Karpas-422 (cell line): ENCODE measurements at regions not wholly inside any gene's neighbourhood (a gene's known extent, or its start where the extent isn't known, plus 50 kb on each side); places are given as distances from the start of the nearest gene placed in this dataset.
"Not testable (repeated sequence)": the region's sequence is repeated elsewhere in the genome, so short reads cannot be mapped to it uniquely, and the experiment has no call there.

Experiments
- DNase-seq: peaks from one replicate; pipeline ENCODE4 v3.0.0-alpha.2; 2015
- H2AFZ ChIP-seq: fragments of 200-600 bp; sonication (generic); 2 replicates; pipeline ENCODE4 v1.6.1; 2014; ENCODE audit warnings: antibody characterized with exemption, low read length, mixed read lengths
- H3K27ac ChIP-seq: fragments of 200-600 bp; sonication (generic); 2 replicates; pipeline ENCODE4 v1.5.1; 2014; ENCODE audit warnings: mild to moderate bottlenecking, low read length, moderate library complexity
- H3K27me3 ChIP-seq: fragments of 200-600 bp; sonication (generic); 2 replicates; pipeline ENCODE4 v1.6.1; 2014; ENCODE audit warnings: low read length, mixed read lengths
- H3K36me3 ChIP-seq: fragments of 200-600 bp; sonication (generic); 2 replicates; pipeline ENCODE4 v1.6.1; 2014; ENCODE audit warnings: low read length, mixed read lengths; ENCODE audit not compliant: insufficient read depth
- H3K4me1 ChIP-seq: fragments of 200-600 bp; sonication (generic); 2 replicates; pipeline ENCODE4 v1.6.1; 2014; ENCODE audit warnings: mild to moderate bottlenecking, low read length, mixed read lengths
- H3K4me2 ChIP-seq: fragments of 200-600 bp; sonication (generic); 2 replicates; pipeline ENCODE4 v1.6.1; 2014; ENCODE audit warnings: low read length, low read depth, mild to moderate bottlenecking; ENCODE audit not compliant: poor library complexity, severe bottlenecking
- H3K4me3 ChIP-seq: fragments of 200-600 bp; sonication (generic); 2 replicates; pipeline ENCODE4 v1.5.1; 2014; ENCODE audit warnings: mild to moderate bottlenecking, antibody characterized with exemption, low read length, mixed read lengths
- H3K79me2 ChIP-seq: fragments of 200-600 bp; sonication (generic); 2 replicates; pipeline ENCODE4 v1.6.1; 2014; ENCODE audit warnings: mild to moderate bottlenecking, low read length, mixed read lengths
- H3K9ac ChIP-seq: fragments of 200-600 bp; sonication (generic); 2 replicates; pipeline ENCODE4 v1.6.0; 2014; ENCODE audit warnings: low read length
- H3K9me2 ChIP-seq: fragments of 200-600 bp; sonication (generic), shearing (Covaris generic); replicated peaks from 2 replicates; pipeline ENCODE4 v1.6.0; 2014; ENCODE audit warnings: mild to moderate bottlenecking, low read length, moderate library complexity; ENCODE audit not compliant: insufficient read depth
- H3K9me3 ChIP-seq: fragments of 300-700, 200-600 bp; sonication (generic); 2 replicates; pipeline ENCODE4 v1.6.1; 2014; ENCODE audit warnings: low read length, mixed read lengths
- H4K20me1 ChIP-seq: fragments of 200-600 bp; sonication (generic); 2 replicates; pipeline ENCODE4 v1.6.1; 2014; ENCODE audit warnings: mild to moderate bottlenecking, antibody characterized with exemption, low read length, low read depth; ENCODE audit not compliant: insufficient read depth

DNA sequence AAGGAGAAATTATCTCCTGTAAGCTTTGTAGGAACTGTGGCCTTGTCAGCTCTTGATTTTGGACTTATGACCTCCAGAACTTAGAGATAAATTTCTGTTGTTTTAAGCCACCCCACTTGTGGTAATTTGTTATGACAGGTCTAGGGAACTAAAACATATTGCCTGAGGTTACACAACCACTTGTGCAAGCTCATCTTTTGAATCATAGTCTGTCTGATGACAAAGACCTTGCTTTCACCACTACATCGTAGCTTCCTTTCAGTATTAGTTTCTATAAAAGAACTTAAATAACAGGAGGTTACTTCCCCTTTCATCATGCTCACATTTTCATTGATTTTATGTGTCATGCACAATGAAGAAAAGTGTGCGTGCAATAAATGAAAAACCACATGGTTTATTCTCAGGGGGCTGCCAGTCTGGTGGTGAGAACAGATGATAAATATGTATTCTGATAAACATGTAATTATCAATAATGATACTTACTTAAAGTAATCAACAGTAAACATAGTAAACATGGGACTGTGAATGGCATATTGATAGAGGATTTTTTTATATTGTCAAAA is 690.0 kb upstream of the HS3ST1 start:
- Histone ChIP-seq H3K4me3 (no peak overlapping the region), H4K20me1 (no peaks in the 10 kb centered on the region), H3K9me3 (peaks cover 22% of the 10 kb centered on the region), H3K9ac (no peak overlapping the region), H3K9me2 (no peaks in the 10 kb centered on the region), H3K4me1 (no peaks in the 10 kb centered on the region), H3K36me3 (no peaks in the 10 kb centered on the region), H3K79me2 (no peaks in the 10 kb centered on the region), H2AFZ (no peak overlapping the region), H3K27ac (no peak overlapping the region), H3K4me2 (no peak overlapping the region), H3K27me3 (no peaks in the 10 kb centered on the region)
- no peak for DNase-seq

DNA sequence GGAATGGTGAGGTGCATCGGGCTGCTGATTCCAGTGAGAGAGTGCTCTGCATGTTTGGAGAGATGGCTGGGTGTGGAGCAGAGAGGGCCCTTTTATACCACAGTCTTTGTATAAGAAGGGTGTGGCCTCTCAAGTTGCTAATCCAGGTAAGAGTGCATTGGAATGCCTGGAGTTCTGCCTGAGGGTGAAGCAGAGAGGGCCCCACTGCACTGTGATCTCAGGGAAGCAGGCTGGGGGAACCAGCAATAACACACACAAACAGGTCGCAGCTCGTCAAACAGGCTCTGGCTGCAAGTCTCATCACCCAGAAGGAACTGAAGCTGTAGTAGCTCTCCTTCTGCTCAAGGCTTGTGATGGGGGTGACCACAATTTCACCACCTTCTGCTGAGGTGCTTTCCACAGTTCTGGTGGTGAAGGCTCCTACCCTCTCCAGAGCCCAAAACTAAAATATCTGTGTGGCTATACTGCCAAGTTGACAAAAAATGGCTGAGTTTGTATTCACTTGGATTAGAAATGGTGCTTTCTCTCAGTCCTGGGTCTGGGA is 687.4 kb upstream of the HS3ST1 start:
- no peak for DNase-seq
- Histone ChIP-seq H2AFZ (no peak overlapping the region), H3K79me2 (no peaks in the 10 kb centered on the region), H3K9ac (no peak overlapping the region), H4K20me1 (no peaks in the 10 kb centered on the region), H3K4me2 (no peak overlapping the region), H3K27me3 (no peaks in the 10 kb centered on the region), H3K4me1 (no peaks in the 10 kb centered on the region), H3K9me3 (peaks cover 26% of the 10 kb centered on the region), H3K27ac (no peak overlapping the region), H3K4me3 (no peak overlapping the region), H3K9me2 (no peaks in the 10 kb centered on the region), H3K36me3 (no peaks in the 10 kb centered on the region)

DNA sequence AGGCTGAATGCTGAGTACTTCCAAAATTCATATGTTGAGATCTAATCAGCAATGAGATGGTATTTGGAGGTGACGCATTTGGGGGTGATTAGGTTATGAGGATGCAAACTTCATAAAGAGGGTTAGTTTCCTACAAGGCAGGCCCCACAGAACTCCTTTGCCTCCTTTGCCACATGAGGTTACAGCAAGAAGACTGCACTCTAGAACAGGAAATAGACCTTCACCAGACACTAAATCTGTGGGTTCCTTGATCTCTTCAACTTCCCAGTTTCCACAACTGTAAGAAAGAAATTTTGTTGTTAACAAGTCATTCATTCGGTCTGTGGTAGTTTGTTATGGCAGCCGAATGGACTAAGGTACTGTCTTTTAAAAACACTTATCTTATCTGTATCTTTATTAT is 681.9 kb upstream of the HS3ST1 start:
- Histone ChIP-seq H3K4me3 (no peak overlapping the region), H3K9me2 (no peaks in the 10 kb centered on the region), H3K9me3 (peaks cover 32% of the 10 kb centered on the region), H3K27me3 (no peaks in the 10 kb centered on the region), H3K4me1 (no peaks in the 10 kb centered on the region), H3K9ac (no peak overlapping the region), H3K79me2 (no peaks in the 10 kb centered on the region), H4K20me1 (no peaks in the 10 kb centered on the region), H3K4me2 (no peak overlapping the region), H3K36me3 (no peaks in the 10 kb centered on the region), H2AFZ (no peak overlapping the region), H3K27ac (no peak overlapping the region)
- DNase-seq = no peak

DNA sequence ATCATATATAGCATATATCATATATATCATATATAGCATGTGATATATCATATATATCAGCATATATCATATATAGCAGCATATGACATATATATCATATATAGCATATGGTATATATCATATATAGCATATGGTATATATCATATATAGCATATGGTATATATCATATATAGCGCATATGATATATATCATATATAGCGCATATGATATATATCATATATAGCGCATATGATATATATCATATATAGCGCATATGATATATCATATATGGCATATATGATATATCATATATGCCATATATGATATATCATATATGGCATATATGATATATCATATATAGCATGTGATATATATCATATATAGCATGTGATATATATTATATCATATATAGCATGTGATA is 680.4 kb upstream of the HS3ST1 start:
- not testable (repeated sequence) for H3K9ac ChIP-seq, H4K20me1 ChIP-seq, H3K4me1 ChIP-seq, H3K27ac ChIP-seq, H3K4me3 ChIP-seq, H3K36me3 ChIP-seq, H3K79me2 ChIP-seq, H3K27me3 ChIP-seq, H2AFZ ChIP-seq, H3K4me2 ChIP-seq, H3K9me2 ChIP-seq, DNase-seq
- peaks cover 27% of the 10 kb centered on the region for H3K9me3 ChIP-seq

DNA sequence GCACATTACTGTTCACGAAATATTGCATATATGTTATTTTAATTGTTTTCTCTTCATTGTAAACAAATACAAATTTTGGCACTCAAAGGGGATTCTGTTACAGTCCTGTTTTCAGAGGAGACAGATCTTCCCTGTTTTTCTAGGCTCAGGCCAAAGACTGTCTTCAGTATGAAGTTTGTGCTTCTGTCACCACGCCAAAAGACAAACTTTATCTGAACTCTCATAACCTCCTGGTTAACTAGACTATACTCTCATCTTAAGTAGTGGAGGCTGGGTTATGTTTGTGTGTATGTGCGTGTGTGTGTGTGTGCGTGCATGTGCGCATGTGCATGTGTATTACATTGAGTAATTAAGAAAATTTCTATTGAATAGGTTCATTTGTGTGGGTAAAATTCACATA is 676.8 kb upstream of the HS3ST1 start:
- Histone ChIP-seq H4K20me1 (no peaks in the 10 kb centered on the region), H3K79me2 (no peaks in the 10 kb centered on the region), H3K9me2 (no peaks in the 10 kb centered on the region), H3K4me1 (no peaks in the 10 kb centered on the region), H3K27ac (no peak overlapping the region), H3K9me3 (peaks cover 12% of the 10 kb centered on the region), H3K36me3 (no peaks in the 10 kb centered on the region), H3K27me3 (no peaks in the 10 kb centered on the region), H3K9ac (no peak overlapping the region), H3K4me3 (no peak overlapping the region), H2AFZ (no peak overlapping the region), H3K4me2 (no peak overlapping the region)
- DNase-seq = no peak

DNA sequence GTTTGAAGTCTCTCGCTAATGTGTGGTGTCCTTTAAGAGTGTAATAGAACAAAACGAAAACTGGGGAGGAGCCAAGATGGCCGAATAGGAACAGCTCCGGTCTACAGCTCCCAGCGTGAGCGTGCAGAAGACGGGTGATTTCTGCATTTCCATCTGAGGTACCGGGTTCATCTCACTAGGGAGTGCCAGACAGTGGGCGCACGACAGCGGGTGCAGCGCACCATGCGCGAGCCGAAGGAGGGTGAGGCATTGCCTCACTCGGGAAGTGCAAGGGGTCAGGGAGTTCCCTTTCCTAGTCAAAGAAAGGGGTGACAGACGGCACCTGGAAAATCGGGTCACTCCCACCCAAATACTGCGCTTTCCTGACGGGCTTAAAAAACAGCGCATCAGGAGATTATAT is 661.2 kb upstream of the HS3ST1 start:
- not testable (repeated sequence) for DNase-seq, H2AFZ ChIP-seq, H3K4me3 ChIP-seq, H4K20me1 ChIP-seq, H3K9me3 ChIP-seq, H3K9me2 ChIP-seq, H3K9ac ChIP-seq, H3K36me3 ChIP-seq, H3K4me2 ChIP-seq, H3K27me3 ChIP-seq, H3K79me2 ChIP-seq, H3K4me1 ChIP-seq, H3K27ac ChIP-seq

DNA sequence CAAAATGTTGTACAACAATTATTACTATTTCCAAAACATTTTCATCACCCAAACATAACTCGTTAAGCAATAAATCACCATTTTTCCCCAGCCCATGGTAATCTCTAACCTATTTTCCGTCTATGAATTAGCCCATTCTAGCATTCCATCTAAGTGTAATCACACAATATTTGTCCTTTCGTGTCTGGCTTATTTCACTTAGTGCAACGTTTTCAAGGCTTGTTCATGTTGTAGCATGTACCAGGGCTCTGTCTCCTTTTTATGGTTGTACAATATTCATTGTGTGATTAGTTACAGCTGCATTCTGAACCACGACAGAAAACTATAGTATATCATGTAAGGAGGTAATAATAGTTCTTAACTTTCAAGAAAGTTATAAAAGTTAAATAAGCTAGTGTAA is 656.0 kb upstream of the HS3ST1 start:
- Histone ChIP-seq H3K27me3 (no peaks in the 10 kb centered on the region), H4K20me1 (no peaks in the 10 kb centered on the region), H3K4me2 (no peak overlapping the region), H3K9ac (no peak overlapping the region), H3K4me1 (no peaks in the 10 kb centered on the region), H3K9me3 (peaks cover 20% of the 10 kb centered on the region), H3K79me2 (no peaks in the 10 kb centered on the region), H2AFZ (no peak overlapping the region), H3K36me3 (no peaks in the 10 kb centered on the region), H3K9me2 (no peaks in the 10 kb centered on the region), H3K4me3 (no peak overlapping the region), H3K27ac (no peak overlapping the region)
- DNase-seq = no peak

DNA sequence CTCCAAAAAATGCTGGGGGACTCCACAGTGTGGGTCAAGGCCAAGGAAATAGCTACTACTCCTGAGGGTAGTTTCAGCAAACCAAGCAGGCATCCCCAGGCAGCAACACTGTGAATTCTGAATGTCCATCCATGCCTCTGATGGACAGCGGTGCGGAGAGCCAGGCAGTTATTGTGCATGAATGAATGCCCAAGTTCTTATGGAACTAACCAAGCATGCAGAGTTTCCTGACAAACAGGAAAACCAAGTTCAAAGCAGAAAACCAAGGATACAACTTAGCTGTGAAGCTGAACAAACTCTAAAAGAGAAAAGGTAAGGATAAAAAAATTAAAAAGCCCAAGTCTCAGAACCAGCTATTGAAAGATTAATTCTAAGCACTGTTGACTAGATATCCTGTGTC is 642.6 kb upstream of the HS3ST1 start:
- no peaks in the 10 kb centered on the region for H3K4me1 ChIP-seq
- H4K20me1 ChIP-seq = no peaks in the 10 kb centered on the region
- peaks cover 16% of the 10 kb centered on the region for H3K9me3 ChIP-seq
- no peak overlapping the region for H3K9ac ChIP-seq
- no peaks in the 10 kb centered on the region for H3K9me2 ChIP-seq
- no peak for DNase-seq
- no peaks in the 10 kb centered on the region for H3K79me2 ChIP-seq
- no peak overlapping the region for H2AFZ ChIP-seq
- no peaks in the 10 kb centered on the region for H3K36me3 ChIP-seq
- no peak overlapping the region for H3K27ac ChIP-seq
- no peak overlapping the region for H3K4me3 ChIP-seq
- no peaks in the 10 kb centered on the region for H3K27me3 ChIP-seq
- no peak overlapping the region for H3K4me2 ChIP-seq

DNA sequence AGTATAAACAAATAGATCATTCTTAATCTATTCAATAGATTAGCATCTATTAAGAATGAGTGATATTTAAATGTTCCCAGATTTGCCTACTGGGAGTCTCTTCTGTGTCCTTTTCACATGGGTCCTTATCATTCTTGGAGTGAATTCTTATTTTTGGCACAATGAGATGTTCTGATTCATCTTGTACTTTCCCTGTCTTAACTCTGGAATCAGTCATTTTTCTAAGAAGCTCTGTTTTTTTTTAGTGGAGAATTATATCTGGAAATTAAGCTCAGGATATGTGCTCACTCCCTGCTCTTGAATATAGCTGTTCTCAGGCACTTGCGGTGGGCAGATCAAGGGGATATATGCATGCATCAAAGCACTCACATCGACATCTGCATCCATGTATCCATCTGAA is 625.3 kb upstream of the HS3ST1 start:
- H3K4me3 ChIP-seq = no peak overlapping the region
- H3K27me3 ChIP-seq = no peaks in the 10 kb centered on the region
- no peak overlapping the region for H3K9ac ChIP-seq
- no peaks in the 10 kb centered on the region for H3K9me2 ChIP-seq
- H3K27ac ChIP-seq = no peak overlapping the region
- H3K79me2 ChIP-seq = no peaks in the 10 kb centered on the region
- H3K36me3 ChIP-seq = no peaks in the 10 kb centered on the region
- no peaks in the 10 kb centered on the region for H4K20me1 ChIP-seq
- H3K9me3 ChIP-seq = peaks cover 27% of the 10 kb centered on the region
- no peak for DNase-seq
- H3K4me1 ChIP-seq = no peaks in the 10 kb centered on the region
- no peak overlapping the region for H2AFZ ChIP-seq
- no peak overlapping the region for H3K4me2 ChIP-seq
